ENCODE measurements at regions not wholly inside any gene's neighbourhood (a gene's known extent, or its start where the extent isn't known, plus 50 kb on each side); places are given as distances from the start of the nearest gene placed in this dataset.

GRCh38 chr13:22399801-22400420 lies 729.0 kb downstream of the FGF9 start:
- 63 to 84% methylated on average over 2 of the region's 2 CpGs for WGBS, 2 donors
- TF ChIP-seq CTCF (IDR thresholded peaks at IDR 0.05): no peak
- no peak for ATAC-seq
- no peaks in the 10 kb centered on the region for H3K36me3 ChIP-seq
- H3K4me3 ChIP-seq: no peak overlapping the region
- intact Hi-C loops (cut with DNase I): no loop called here
- no peaks in the 10 kb centered on the region for H3K9me3 ChIP-seq
- no peaks in the 10 kb centered on the region for H3K4me1 ChIP-seq
- no peaks in the 10 kb centered on the region for H3K27me3 ChIP-seq
- no peak overlapping the region for H3K27ac ChIP-seq
- no peak for DNase-seq

GRCh38 chr13:22402682-22403081 lies 731.8 kb downstream of the FGF9 start:
- Histone ChIP-seq H3K36me3 (no peaks in the 10 kb centered on the region), H3K27me3 (no peaks in the 10 kb centered on the region), H3K9me3 (no peaks in the 10 kb centered on the region), H3K4me3 (no peak overlapping the region), H3K27ac (no peak overlapping the region), H3K4me1 (no peaks in the 10 kb centered on the region)
- WGBS, 2 donors: 89 to 90% methylated on average over 4 of the region's 4 CpGs
- DNase-seq (no peak), ATAC-seq (no peak)
- no peak for TF ChIP-seq CTCF (IDR thresholded peaks at IDR 0.05)
- intact Hi-C loops (cut with DNase I): no loop called here

- Histone ChIP-seq H3K4me1 (no peaks in the 10 kb centered on the region), H3K4me3 (no peak overlapping the region), H3K27ac (no peak overlapping the region), H3K27me3 (no peaks in the 10 kb centered on the region), H3K9me3 (no peaks in the 10 kb centered on the region), H3K36me3 (no peaks in the 10 kb centered on the region)
- TF ChIP-seq CTCF (IDR thresholded peaks at IDR 0.05): no peak
- DNase-seq (no peak), ATAC-seq (no peak)
- 75 to 77% methylated on average over 6 of the region's 6 CpGs for WGBS, 2 donors
- intact Hi-C loops (cut with DNase I): no loop called here
These were observed 732.3 kb downstream of the FGF9 start for GRCh38 chr13:22403144-22403543.

GRCh38 chr13:22405891-22406290 lies 735.0 kb downstream of the FGF9 start:
- Histone ChIP-seq H3K9me3 (peaks cover 0 to 7% (median 0%) of the 10 kb centered on the region in 11 donors), H3K27me3 (no peaks in the 10 kb centered on the region), H3K27ac (no peak overlapping the region), H3K4me3 (no peak overlapping the region), H3K36me3 (no peaks in the 10 kb centered on the region), H3K4me1 (no peaks in the 10 kb centered on the region)
- no peak for TF ChIP-seq CTCF (IDR thresholded peaks at IDR 0.05)
- WGBS, 2 donors: 70 to 88% methylated on average over 1 of the region's 1 CpG
- DNase-seq (no peak), ATAC-seq (no peak)
- intact Hi-C loops (cut with DNase I): no loop called here
